ENCODE measurements at regions not wholly inside any gene's neighbourhood (a gene's known extent, or its start where the extent isn't known, plus 50 kb on each side); places are given as distances from the start of the nearest gene placed in this dataset.

- TF ChIP-seq, protein P1, sequence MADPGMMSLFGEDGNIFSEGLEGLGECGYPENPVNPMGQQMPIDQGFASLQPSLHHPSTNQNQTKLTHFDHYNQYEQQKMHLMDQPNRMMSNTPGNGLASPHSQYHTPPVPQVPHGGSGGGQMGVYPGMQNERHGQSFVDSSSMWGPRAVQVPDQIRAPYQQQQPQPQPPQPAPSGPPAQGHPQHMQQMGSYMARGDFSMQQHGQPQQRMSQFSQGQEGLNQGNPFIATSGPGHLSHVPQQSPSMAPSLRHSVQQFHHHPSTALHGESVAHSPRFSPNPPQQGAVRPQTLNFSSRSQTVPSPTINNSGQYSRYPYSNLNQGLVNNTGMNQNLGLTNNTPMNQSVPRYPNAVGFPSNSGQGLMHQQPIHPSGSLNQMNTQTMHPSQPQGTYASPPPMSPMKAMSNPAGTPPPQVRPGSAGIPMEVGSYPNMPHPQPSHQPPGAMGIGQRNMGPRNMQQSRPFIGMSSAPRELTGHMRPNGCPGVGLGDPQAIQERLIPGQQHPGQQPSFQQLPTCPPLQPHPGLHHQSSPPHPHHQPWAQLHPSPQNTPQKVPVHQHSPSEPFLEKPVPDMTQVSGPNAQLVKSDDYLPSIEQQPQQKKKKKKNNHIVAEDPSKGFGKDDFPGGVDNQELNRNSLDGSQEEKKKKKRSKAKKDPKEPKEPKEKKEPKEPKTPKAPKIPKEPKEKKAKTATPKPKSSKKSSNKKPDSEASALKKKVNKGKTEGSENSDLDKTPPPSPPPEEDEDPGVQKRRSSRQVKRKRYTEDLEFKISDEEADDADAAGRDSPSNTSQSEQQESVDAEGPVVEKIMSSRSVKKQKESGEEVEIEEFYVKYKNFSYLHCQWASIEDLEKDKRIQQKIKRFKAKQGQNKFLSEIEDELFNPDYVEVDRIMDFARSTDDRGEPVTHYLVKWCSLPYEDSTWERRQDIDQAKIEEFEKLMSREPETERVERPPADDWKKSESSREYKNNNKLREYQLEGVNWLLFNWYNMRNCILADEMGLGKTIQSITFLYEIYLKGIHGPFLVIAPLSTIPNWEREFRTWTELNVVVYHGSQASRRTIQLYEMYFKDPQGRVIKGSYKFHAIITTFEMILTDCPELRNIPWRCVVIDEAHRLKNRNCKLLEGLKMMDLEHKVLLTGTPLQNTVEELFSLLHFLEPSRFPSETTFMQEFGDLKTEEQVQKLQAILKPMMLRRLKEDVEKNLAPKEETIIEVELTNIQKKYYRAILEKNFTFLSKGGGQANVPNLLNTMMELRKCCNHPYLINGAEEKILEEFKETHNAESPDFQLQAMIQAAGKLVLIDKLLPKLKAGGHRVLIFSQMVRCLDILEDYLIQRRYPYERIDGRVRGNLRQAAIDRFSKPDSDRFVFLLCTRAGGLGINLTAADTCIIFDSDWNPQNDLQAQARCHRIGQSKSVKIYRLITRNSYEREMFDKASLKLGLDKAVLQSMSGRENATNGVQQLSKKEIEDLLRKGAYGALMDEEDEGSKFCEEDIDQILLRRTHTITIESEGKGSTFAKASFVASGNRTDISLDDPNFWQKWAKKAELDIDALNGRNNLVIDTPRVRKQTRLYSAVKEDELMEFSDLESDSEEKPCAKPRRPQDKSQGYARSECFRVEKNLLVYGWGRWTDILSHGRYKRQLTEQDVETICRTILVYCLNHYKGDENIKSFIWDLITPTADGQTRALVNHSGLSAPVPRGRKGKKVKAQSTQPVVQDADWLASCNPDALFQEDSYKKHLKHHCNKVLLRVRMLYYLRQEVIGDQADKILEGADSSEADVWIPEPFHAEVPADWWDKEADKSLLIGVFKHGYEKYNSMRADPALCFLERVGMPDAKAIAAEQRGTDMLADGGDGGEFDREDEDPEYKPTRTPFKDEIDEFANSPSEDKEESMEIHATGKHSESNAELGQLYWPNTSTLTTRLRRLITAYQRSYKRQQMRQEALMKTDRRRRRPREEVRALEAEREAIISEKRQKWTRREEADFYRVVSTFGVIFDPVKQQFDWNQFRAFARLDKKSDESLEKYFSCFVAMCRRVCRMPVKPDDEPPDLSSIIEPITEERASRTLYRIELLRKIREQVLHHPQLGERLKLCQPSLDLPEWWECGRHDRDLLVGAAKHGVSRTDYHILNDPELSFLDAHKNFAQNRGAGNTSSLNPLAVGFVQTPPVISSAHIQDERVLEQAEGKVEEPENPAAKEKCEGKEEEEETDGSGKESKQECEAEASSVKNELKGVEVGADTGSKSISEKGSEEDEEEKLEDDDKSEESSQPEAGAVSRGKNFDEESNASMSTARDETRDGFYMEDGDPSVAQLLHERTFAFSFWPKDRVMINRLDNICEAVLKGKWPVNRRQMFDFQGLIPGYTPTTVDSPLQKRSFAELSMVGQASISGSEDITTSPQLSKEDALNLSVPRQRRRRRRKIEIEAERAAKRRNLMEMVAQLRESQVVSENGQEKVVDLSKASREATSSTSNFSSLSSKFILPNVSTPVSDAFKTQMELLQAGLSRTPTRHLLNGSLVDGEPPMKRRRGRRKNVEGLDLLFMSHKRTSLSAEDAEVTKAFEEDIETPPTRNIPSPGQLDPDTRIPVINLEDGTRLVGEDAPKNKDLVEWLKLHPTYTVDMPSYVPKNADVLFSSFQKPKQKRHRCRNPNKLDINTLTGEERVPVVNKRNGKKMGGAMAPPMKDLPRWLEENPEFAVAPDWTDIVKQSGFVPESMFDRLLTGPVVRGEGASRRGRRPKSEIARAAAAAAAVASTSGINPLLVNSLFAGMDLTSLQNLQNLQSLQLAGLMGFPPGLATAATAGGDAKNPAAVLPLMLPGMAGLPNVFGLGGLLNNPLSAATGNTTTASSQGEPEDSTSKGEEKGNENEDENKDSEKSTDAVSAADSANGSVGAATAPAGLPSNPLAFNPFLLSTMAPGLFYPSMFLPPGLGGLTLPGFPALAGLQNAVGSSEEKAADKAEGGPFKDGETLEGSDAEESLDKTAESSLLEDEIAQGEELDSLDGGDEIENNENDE (IDR thresholded peaks at IDR 0.05; ENCODE audit: insufficient replicate concordance, low read length) = no peak
- no peak for TF ChIP-seq RXRA (IDR thresholded peaks at IDR 0.05; ENCODE audit: insufficient read depth, low read depth, low read length)
- no peak for TF ChIP-seq JUND (IDR thresholded peaks at IDR 0.05; ENCODE audit: low read length)
- TF ChIP-seq ZNF274 (IDR thresholded peaks at IDR 0.05; ENCODE audit: borderline replicate concordance, extremely low read depth, low read length) = no peak
- no peak for TF ChIP-seq SP4 (IDR thresholded peaks at IDR 0.05; ENCODE audit: low read length)
- TF ChIP-seq CTBP2 (IDR thresholded peaks at IDR 0.05; ENCODE audit: borderline replicate concordance, insufficient read depth, insufficient read length, low read length) = no peak
- TF ChIP-seq POU5F1 (IDR thresholded peaks at IDR 0.05; ENCODE audit: low read depth, low read length) = no peak
These were observed 61.6 kb upstream of the TUSC7 start (continued) for GRCh38 chr3:116647996-116648395.

All from H1 (cell line).